Ishikawa (cell line): ENCODE measurements at regions not wholly inside any gene's neighbourhood (a gene's known extent, or its start where the extent isn't known, plus 50 kb on each side); places are given as distances from the start of the nearest gene placed in this dataset.

Experiments used
- CREB1 ChIP-seq: IDR thresholded peaks from 2 replicates; pipeline ENCODE4 v1.6.1; 2012; ENCODE audit warnings: low read depth
- EGR1 ChIP-seq: IDR thresholded peaks from 2 replicates; pipeline ENCODE4 v1.6.1; 2012
- EP300 ChIP-seq: IDR thresholded peaks from 2 replicates; pipeline ENCODE4 v1.6.1; 2012; ENCODE audit warnings: borderline replicate concordance
- MAX ChIP-seq: IDR thresholded peaks from 2 replicates; pipeline ENCODE4 v1.6.1; 2012
- RAD21 ChIP-seq: IDR thresholded peaks from 2 replicates; pipeline ENCODE4 v1.6.1; 2012; ENCODE audit warnings: low read depth
- TAF1 ChIP-seq: IDR thresholded peaks from 2 replicates; pipeline ENCODE4 v1.6.1; 2012; ENCODE audit warnings: low read depth, mild to moderate bottlenecking
- USF1 ChIP-seq: IDR thresholded peaks from 2 replicates; pipeline ENCODE4 v1.6.1; 2012
- YY1 ChIP-seq: IDR thresholded peaks from 2 replicates; pipeline ENCODE4 v1.6.1; 2012; ENCODE audit warnings: low read depth
- ZBTB7A ChIP-seq: IDR thresholded peaks from 2 replicates; pipeline ENCODE4 v1.6.1; 2012; ENCODE audit warnings: low read depth
- TF ChIP-seq, protein P1 (sequence below): IDR thresholded peaks from 2 replicates; pipeline ENCODE4 v1.6.1; 2012; ENCODE audit warnings: low read depth, mild to moderate bottlenecking

DNA sequence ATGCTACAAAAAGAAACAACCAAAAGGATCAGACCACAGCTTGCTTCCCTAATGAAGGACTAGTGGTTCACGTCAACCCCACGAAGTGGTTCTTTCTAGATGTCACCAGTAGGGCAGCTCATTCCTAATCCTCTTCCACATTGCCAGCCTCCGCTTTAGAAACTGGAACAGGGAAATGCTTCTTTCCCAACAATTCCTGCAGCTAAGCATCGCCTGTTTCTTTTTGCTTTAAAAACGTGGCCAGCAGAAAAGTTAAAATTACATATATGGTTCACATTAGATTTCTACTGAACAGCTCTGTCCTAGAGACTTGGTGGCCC is 100.2 kb downstream of the MTX3 start:
- TF ChIP-seq MAX, result no peak
- no peak for TF ChIP-seq EP300
- no peak for TF ChIP-seq USF1
- no peak for TF ChIP-seq EGR1
- no peak for TF ChIP-seq YY1
- TF ChIP-seq TAF1, result no peak
- TF ChIP-seq, protein P1, sequence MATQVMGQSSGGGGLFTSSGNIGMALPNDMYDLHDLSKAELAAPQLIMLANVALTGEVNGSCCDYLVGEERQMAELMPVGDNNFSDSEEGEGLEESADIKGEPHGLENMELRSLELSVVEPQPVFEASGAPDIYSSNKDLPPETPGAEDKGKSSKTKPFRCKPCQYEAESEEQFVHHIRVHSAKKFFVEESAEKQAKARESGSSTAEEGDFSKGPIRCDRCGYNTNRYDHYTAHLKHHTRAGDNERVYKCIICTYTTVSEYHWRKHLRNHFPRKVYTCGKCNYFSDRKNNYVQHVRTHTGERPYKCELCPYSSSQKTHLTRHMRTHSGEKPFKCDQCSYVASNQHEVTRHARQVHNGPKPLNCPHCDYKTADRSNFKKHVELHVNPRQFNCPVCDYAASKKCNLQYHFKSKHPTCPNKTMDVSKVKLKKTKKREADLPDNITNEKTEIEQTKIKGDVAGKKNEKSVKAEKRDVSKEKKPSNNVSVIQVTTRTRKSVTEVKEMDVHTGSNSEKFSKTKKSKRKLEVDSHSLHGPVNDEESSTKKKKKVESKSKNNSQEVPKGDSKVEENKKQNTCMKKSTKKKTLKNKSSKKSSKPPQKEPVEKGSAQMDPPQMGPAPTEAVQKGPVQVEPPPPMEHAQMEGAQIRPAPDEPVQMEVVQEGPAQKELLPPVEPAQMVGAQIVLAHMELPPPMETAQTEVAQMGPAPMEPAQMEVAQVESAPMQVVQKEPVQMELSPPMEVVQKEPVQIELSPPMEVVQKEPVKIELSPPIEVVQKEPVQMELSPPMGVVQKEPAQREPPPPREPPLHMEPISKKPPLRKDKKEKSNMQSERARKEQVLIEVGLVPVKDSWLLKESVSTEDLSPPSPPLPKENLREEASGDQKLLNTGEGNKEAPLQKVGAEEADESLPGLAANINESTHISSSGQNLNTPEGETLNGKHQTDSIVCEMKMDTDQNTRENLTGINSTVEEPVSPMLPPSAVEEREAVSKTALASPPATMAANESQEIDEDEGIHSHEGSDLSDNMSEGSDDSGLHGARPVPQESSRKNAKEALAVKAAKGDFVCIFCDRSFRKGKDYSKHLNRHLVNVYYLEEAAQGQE, result no peak
- no peak for TF ChIP-seq RAD21
- no peak for TF ChIP-seq CREB1
- TF ChIP-seq ZBTB7A, result no peak
